Activated CD4-positive, alpha-beta T cell treated with anti-CD3 and anti-CD28 coated beads, Interleukin-2, amount 50 U/mL, for 4 hours (primary cell): ENCODE measurements at regions not wholly inside any gene's neighbourhood (a gene's known extent, or its start where the extent isn't known, plus 50 kb on each side); places are given as distances from the start of the nearest gene placed in this dataset.
"Not testable (repeated sequence)": the region's sequence is repeated elsewhere in the genome, so short reads cannot be mapped to it uniquely, and the experiment has no call there.

Source experiments
- DNase-seq, 2 experiments: peaks; one replicate each; pipeline ENCODE4 v3.0.0-alpha.2; 2020

DNA sequence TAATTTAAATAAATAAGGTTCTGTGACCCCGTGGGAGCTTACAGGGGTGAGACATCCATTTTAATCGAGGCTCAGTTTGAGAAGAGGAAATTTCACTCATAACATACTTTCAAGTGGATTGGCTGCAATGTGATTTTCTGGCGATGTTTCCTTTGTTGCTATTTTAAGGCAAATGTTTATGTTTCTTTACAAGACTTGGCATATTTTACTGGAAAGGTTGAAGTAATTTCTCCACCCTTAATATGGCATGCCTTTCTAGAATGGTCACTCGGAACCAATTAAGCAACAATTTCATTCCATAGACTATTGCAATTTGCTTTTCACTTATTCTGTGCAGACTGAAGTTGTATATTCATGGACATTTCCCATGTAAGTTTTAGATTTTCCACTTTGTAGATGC is 438.0 kb upstream of the WWC1 start:
- no peak for DNase-seq

DNA sequence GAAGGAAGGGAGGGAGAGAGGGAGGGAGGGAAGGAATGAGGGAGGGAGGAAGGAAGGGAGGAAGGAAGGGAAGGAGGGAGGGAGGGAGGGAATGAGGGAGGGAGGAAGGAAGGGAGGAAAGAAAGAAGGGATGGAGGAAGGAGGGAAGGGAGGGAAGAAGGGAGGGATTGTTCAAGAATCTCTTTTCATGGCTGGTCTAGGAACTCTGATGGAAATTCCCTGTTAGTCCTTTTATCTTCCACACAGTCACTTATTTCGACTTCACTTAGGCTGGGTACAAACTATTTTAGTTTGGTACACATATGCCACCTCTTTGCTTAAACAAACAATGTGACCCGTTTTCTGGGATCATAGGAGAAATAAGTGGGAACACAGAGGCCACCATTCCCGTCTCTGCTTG is 435.6 kb upstream of the WWC1 start:
- no peak for DNase-seq

DNA sequence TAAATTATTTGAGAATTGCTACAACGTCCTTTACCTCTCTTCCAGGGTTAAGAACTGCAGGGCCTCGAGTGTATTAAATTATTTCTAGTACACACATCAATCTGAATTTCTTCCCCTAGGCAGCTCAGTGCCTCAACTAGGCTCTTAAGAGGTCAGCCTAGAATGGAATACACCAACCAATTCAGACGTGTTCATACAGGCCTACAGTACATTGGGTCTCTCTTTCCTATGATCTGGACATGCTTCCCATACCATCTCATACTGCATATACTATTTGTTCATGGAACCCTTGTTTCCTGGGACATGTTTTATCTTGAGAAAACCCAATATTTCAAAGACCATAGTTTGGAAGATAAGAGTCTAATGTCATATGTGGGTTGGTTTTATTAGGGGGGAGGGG is 434.1 kb upstream of the WWC1 start:
- DNase-seq, result no peak

DNA sequence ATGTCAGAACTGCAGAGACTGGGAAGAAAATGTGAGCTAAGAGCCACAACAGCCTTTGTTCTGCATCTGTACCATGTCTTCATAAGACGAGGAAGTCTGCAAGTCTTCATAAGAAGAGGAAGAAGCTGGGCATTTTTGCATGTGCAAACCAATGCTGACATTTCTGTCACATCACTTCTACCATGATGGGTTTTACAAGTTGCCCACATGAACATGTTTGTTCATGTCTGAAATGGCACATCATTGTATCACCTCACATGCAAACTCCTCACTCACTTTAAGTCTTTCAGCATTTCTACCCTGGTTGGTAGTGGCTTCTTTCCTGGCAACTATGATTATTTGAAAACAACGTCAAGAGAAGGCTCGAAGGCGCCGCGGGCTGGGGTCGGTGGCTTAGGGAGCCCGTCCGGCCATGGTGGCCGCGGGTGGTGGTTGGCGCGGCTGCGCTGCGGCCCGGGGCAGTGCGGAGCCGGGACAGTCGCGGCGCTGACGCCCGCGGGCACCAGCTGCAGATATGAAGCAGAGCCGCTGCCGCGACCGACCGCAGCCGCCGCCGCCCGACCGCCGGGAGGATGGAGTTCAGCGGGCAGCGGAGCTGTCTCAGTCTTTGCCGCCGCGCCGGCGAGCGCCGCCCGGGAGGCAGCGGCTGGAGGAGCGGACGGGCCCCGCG is 433.1 kb upstream of the WWC1 start:
- DNase-seq, result not testable (repeated sequence)

DNA sequence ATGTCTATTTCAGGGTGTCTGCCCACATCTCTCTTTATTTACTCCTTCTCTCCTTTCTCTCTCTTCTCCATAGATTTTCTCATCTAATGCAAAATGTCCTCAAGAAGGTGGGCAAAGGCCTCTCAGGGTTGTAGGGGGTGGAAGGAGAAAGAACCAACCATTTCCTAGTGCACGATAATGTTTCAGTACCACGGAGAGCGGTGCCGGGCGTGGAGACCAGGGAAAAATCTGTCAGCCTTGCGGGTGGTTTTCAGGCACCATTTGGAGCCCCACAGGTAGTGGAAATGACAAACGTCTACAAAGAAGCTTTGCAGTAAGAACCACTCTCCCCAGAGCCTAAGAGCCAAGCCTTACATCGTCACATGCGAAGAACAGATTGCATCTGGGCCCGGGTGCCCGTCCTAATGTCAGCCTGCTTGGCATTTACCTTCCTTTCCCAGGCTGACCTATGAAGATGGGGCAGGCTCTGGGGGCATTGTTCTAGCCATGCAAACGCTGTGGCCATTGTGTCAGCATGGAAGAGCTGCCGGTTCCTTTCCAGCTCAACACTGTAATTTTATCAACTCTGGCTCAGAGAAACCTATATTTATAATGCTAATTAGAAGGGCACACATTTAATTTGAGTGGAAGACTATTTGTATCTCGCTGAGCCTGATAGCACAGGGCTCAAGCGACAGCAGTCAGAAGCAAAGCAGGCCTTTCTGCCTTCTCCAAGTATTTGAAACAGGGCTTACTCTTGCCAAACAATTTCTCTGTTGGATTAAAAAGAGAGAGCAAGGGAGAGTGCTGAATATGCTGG is 430.1 kb upstream of the WWC1 start:
- no peak for DNase-seq

DNA sequence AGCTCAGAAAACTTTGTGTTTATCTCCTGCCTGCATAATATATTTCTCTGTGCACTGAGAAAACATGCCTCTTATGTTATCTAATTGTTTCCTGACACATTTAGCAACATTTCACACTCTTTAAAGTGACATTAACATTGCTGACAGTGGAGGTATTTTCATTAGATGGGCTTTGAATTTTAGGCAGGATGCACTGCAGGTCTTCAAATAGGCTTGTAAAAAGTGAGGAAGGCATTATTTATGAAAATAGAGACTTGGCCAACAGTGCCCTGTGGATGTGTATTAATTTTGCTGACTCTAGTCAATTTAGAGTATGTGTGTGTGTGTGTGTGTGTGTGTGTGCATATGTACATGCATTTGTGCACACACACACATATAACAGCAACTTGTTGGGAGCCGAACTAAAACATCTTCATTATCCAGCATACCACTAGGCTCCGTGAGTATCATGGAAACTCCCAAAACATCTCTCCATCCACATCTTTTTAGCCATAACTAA is 429.5 kb upstream of the WWC1 start:
- DNase-seq, result no peak

DNA sequence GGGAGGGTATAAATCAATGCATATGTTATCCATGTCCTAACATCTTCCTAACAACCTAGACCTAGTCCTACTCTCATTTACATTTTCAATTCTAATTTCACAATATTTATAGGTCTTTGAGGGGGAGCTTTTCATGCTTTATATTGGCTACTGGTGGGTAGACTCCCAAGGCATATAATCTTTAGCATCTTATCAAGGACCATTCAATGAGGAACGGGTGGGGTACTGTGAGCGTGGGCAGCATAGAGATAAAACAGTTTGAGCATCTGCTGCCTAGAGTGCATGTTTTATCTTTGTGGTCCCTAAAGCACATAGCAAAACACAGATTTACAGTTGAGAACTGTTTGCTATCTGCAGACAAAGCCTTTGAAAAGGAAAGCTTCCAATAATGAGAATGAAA is 427.6 kb upstream of the WWC1 start:
- no peak for DNase-seq

DNA sequence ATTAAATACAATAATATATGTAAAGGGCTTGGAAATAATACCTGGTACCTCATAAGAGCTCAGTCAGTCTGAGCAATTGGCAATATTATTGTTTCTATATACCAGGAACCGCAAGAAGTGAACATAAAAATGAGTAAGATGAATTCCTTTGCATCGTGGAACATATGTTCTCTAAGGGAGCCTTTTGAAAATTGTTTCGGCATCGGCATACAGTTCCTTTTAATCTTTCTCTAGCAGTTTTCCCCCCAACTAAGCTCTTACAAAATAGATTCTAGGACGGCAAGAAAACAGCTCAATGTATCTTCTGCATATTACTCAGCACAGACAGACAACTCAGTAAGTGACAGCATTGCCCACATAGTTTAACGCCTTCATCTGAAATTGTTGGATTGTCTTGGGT is 426.6 kb upstream of the WWC1 start:
- DNase-seq, result no peak

DNA sequence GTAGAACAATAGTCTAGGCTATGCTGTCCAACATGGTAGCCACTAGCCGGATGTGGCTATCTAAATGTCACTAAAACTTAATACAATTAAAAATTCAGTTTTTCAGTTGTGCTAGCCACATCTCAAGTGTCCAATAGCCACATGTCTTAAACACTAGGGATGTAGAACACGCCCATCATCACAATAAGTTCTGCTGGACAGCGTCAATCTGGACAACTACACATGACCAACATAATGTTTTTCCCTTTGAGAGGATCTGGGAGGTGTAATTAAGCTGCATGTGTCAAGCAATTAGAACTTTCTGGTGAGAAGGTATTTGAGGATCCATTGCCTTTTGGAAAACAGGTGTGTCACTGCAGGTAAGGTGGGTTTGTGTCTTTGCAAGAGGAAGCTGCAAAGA is 424.6 kb upstream of the WWC1 start:
- DNase-seq, result no peak

DNA sequence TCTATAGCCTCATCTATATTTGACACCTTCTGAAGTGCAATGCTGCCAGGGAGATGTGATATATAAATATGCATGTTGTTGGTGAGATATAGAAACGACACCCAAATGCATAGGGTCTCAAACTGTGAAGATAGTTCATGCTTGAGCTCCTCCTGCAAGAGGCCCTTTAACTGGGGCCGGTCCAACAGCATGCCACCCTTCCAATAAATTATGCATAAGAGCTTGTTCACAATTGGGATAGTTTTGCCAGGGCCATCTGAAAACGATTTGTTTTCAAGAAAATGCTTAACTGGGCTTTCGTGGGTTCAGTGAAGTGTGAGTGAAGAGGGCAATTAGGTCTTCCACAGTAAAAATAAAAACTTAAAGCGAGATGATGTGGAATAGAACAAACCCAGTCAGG is 424.2 kb upstream of the WWC1 start:
- no peak for DNase-seq

DNA sequence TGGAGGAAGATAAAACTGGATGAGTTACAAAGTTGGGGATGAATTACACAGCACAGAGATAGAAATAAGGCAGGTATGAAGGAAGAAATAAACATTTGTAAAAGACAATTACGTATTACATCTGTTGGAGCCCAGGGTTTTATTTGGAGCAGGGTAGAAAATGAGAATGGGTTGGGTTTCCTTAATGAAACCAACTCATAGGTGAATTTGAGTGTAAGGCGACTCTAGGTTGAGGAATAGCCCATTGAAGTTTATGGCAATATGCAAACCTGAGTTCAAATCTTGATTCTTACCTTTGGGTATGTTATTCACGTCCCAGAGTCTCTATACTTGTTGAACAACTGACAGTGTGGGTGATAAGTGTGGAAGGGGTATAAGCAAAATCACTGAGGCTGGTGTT is 422.3 kb upstream of the WWC1 start:
- no peak for DNase-seq

DNA sequence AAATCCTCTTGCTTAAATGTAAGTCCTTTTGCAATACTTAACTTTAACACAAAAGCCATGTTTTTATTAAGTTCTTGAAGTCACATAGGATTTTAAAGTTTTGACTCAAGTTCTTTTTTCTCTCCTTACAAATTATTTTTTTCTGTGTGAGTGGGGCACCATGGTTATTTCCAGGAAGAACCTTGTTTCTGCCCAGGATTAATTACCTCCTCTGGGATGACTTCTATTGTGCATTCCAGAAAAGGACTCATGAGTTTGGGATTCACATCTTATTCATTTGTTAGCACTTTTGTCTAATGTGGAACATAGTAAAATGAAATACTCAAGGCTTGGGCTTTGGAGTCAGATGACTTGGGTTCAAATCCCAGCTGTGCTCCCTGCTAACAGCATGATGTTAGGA is 421.4 kb upstream of the WWC1 start:
- DNase-seq, result no peak

DNA sequence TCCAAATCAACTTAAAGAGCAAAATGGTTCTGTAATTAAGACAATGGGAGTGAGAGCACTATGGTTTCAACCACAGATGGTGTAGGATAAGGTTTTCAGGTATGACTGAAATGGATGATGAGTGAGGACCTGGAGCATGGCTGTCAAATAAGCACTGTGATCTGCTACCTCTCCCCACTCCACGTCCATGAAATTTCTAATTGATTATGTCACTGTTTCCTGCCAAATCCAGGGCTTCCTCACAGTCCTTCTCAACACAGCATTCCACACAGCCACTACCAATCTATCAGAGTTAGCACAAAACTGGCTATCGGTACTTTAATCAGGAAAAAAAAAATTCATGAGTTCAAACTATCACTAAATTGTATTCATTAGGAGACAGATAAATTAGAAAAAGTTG is 420.4 kb upstream of the WWC1 start:
- no peak for DNase-seq

DNA sequence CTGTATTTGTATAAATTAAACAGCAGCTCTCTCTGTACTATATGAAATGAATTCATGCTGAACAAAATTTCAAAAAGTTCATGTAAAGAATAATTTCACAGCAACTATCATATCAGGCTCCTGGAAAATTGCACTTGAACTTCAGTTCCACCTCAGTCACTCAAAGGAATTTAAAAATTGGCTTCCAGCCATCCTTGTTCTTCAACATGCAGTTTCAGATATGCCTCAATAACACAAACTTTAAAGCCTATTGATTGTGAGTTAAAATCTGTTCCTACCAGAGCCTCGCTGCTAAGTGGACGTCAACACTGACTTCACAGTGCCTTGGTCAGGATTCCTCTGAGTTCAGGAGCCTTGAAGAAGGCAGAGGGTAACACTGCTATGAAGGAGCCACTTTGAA is 418.7 kb upstream of the WWC1 start:
- no peak for DNase-seq

DNA sequence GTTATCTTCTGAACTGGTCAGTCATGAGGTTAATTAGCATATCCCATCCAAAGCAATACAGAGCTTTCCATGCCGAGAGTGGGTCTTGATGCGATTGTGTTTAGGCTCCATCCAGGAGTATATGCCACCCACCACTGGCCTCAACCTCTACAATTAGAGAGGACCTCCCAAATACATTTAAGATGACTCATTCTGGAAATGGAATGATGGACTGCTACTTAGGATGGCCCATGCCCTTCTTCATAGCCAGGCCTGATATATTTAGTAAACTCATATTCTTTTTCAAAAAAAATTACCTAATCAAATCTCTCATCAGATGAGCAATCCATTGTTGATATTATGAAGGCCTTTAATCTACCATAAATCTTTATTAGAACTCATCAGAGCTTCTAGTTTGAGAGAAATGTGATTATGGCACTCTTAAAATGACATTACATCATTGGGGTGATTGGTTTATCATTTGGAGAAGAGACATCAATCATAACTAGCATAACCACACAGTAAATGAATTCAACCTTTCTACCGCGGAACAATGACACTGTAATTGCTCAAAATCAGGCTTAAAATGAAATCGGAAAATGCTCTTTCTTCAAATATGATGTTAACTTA is 414.2 kb upstream of the WWC1 start:
- DNase-seq, result no peak

DNA sequence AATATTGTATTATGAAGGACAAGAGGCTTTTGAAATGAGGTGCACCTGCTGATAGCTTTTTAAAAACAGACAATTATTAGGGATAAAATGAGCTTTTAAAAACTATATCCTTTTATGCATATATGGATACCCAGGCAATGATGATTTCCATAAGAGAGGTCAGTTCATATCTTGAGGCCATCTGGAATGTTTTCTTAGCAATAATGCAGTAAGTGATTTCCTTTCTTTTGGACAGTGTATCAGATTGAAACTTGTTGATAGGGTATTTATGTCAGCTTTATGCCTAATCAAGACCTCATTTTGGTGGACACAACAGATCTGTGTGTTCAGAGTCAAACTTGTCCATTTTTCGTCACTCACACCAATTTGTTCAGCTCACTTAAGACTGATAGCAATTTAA is 413.5 kb upstream of the WWC1 start:
- no peak for DNase-seq

DNA sequence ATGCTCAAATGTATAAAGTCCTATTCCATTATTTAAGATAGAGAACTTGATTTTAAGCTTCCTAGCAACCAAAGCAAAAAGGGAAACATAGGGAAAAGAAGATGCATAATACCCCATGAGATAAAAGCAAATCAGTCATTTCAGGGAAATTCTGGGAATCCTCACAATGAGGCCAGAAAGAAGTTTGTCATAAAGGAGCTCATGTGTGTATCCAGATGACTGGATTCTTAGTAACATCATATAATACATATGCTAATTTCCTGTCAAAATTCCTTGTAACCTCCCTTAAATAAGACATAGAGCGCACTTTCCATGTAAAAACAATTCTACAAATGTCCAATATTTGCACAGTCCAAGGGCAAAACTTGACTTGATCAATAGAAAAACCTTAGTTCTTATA is 411.0 kb upstream of the WWC1 start:
- no peak for DNase-seq

DNA sequence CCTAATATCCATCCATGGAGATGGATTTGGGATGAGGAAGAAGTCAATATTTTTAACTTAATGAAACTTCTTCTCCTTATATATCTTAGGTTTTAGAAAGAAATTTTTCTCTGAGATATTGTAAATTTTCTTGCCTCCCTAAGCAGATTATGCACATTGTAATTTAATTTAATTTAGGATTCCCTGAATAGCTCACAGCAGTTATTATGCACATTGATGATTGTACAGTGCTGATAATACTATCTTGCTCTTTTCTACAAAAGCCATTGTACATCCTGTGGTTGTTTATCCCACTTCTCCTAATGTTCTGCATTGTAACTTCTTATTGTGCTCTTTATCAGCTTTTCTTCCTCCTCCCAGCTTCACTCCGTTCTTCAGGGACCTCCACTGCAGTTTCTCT is 410.4 kb upstream of the WWC1 start:
- DNase-seq, result no peak

DNA sequence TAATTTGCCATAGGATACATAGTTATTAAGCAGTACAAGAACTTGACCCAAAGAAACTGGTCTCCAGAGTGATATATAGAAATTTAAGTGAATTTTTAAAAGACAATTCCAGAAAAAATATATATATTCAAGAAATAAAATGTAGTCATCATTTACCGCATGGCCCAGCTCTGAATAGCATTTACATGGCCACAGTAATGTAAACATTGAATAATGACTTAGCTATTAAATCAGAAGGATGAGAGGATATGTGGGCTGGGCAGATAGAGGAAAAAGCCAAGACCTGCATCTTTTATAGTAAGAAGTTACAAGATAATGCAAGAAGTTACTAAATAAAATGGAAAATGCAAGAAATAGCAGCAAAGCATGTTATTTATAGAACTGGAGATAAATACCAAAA is 405.2 kb upstream of the WWC1 start:
- DNase-seq, result no peak

DNA sequence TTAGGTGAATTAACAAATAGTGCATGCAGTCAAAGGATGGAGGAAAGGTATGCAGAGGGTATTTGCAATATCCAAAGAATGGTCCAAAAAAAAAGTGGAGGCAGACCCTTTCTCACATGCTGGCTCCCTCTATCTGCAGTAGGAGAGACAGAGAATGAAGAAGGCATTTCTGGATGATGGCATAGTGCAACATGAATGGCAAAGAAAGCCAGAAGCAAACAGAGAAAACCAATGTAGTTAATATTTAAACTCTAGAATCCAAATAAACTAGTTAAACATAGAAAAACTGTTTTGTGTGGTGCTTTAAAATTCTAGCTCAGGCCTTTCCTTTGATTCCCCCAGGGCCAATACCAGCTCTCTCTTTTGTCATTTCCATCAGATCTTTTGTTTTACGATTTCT is 403.1 kb upstream of the WWC1 start:
- DNase-seq, result no peak

DNA sequence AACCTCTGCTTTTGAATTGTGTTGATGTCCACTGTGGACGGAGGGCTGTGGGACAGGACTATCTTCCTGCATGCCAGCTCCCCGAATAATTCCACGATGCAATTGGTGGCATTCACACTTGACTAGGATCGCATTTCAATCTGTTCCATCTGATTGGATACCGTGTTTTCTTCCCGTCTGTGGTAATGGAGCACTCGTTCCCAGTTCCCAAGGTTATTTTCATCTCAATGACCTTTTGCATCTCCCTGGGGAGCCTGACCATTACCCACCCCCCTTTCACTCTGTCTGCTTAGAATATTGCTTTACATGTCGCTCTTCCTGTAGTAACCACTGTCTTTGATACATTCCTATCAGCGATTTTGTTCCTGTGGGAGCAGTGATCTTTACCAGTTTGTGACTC is 402.2 kb upstream of the WWC1 start:
- DNase-seq, result no peak

DNA sequence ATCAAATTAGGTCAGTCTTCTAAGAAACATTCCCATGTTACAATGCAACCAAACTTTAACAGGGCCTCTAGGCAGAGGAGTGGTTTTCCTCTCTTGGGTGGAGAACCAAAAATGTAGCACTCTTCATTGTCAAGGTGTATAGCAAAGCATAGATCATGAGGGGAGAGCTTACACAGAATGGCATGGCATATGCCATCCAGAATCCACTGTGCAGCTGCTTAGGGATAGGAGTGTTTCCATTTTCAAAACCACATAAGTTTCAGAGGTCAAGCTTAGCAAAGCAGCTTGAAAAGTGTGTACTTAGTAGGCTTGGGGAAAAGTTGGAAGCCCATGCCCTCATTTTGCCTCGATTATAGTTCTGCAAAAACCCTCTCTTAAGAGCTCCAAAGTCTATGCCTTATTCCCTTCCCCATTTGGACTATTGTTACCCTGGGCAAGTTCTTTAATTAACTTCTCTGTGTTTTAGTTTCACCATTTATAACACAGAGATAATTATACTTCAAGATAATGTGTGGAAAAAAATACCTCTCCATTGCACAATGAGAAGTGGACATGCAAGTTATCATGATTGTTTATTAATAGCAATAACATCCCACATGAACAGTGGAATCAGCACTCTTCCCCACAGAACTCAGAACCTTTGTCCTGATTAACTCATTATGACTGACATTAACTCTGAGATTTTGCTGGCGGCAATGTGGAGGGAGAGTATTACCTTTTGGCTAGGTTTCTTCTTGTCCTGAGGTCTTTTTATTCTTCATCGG is 398.9 kb upstream of the WWC1 start:
- DNase-seq, result no peak

DNA sequence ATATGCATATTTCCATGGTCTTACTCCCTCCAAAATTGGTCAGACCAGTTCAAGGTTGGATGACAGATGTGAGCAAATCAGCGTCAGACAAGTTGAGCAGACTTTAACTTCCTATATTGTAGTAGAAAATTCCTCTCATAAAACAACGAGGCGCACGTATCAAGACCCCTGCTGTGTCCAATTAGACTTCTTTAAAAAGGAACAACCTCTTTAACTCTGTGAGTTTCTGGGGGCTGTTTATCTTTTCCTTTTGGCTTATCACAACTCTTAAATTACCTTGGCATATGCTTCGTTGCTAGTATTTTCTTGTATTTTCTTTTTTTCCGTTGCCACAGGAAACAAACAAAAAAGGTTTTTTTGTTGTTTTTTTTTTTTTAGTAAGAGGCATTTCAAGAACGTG is 398.2 kb upstream of the WWC1 start:
- no peak for DNase-seq
